Sigmoid colon (tissue), 4 donors: ENCODE measurements at regions not wholly inside any gene's neighbourhood (a gene's known extent, or its start where the extent isn't known, plus 50 kb on each side); places are given as distances from the start of the nearest gene placed in this dataset.

Experiments
- EP300 ChIP-seq, 4 donors: sonication (generic); formaldehyde crosslinking; IDR thresholded peaks; one replicate each; pipeline ENCODE4 v1.6.1; 2017; ENCODE audit warnings: antibody characterized with exemption in 4 of 4
- POLR2A ChIP-seq, 2 donors: fragments of 450-650 bp; IDR thresholded peaks; one replicate each; pipeline ENCODE4 v1.6.1; 2016; ENCODE audit warnings: antibody characterized with exemption in 2 of 2, mild to moderate bottlenecking in 2 of 2, moderate library complexity in 2 of 2
- POLR2AphosphoS5 ChIP-seq, 4 donors: sonication (generic); formaldehyde crosslinking; IDR thresholded peaks; one replicate each; pipeline ENCODE4 v1.6.1; 2017; ENCODE audit warnings: antibody characterized with exemption in 4 of 4
- TF ChIP-seq, protein P1 (sequence below), 4 experiments: fragments of 450-650 bp in 3 of 4; fragments of 200-600 bp in 1 of 4; IDR thresholded peaks; one replicate each; pipeline ENCODE4 v1.5.1; 2016 to 2019; ENCODE audit warnings: antibody characterized with exemption in 4 of 4, mild to moderate bottlenecking in 3 of 4, moderate library complexity in 2 of 4

GRCh38 chr12:93279565-93280412 is 97.9 kb upstream of the NUDT4 start:
- TF ChIP-seq EP300 (IDR thresholded peaks at IDR 0.05) (no peak), POLR2A (IDR thresholded peaks at IDR 0.05) (no peak), POLR2AphosphoS5 (IDR thresholded peaks at IDR 0.05) (no peak)
- TF ChIP-seq, protein P1, sequence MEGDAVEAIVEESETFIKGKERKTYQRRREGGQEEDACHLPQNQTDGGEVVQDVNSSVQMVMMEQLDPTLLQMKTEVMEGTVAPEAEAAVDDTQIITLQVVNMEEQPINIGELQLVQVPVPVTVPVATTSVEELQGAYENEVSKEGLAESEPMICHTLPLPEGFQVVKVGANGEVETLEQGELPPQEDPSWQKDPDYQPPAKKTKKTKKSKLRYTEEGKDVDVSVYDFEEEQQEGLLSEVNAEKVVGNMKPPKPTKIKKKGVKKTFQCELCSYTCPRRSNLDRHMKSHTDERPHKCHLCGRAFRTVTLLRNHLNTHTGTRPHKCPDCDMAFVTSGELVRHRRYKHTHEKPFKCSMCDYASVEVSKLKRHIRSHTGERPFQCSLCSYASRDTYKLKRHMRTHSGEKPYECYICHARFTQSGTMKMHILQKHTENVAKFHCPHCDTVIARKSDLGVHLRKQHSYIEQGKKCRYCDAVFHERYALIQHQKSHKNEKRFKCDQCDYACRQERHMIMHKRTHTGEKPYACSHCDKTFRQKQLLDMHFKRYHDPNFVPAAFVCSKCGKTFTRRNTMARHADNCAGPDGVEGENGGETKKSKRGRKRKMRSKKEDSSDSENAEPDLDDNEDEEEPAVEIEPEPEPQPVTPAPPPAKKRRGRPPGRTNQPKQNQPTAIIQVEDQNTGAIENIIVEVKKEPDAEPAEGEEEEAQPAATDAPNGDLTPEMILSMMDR (IDR thresholded peaks at IDR 0.05) = no peak
